Muscle layer of duodenum (tissue), 2 donors: ENCODE measurements at regions not wholly inside any gene's neighbourhood (a gene's known extent, or its start where the extent isn't known, plus 50 kb on each side); places are given as distances from the start of the nearest gene placed in this dataset.

Experiments
- H3K27ac ChIP-seq: one replicate; pipeline ENCODE4 v1.7.0; 2013; ENCODE audit warnings: mild to moderate bottlenecking, low read length
- H3K27me3 ChIP-seq: one replicate; pipeline ENCODE4 v1.7.0; 2013; ENCODE audit warnings: low read depth, mild to moderate bottlenecking, control low read depth, low read length
- H3K36me3 ChIP-seq, 2 donors: one replicate each; pipeline ENCODE4 v1.7.0; 2013; ENCODE audit warnings: low read length in 2 of 2, control low read depth in 1 of 2, mild to moderate bottlenecking in 1 of 2; ENCODE audit not compliant: insufficient read depth in 2 of 2, control insufficient read depth in 1 of 2
- H3K4me1 ChIP-seq, 2 donors: one replicate each; pipeline ENCODE4 v1.7.0; 2013; ENCODE audit warnings: low read length in 2 of 2, mild to moderate bottlenecking in 2 of 2, control low read depth in 1 of 2, moderate library complexity in 1 of 2; ENCODE audit not compliant: insufficient read depth in 2 of 2, control insufficient read depth in 1 of 2
- H3K4me3 ChIP-seq, 2 donors: one replicate each; pipeline ENCODE4 v1.7.0; 2013; ENCODE audit warnings: low read length in 2 of 2, low read depth in 1 of 2, mild to moderate bottlenecking in 1 of 2
- H3K9me3 ChIP-seq, 2 donors: one replicate each; pipeline ENCODE4 v1.7.0; 2013; ENCODE audit warnings: low read length in 2 of 2, control low read depth in 1 of 2, mild to moderate bottlenecking in 1 of 2; ENCODE audit not compliant: control insufficient read depth in 1 of 2
- donor health status: healthy.

- H3K4me1 ChIP-seq: no peaks in the 10 kb centered on the region
- H3K4me3 ChIP-seq: no peak overlapping the region
- no peaks in the 10 kb centered on the region for H3K9me3 ChIP-seq
- H3K27me3 ChIP-seq: no peaks in the 10 kb centered on the region
- H3K27ac ChIP-seq: no peak overlapping the region
- no peaks in the 10 kb centered on the region for H3K36me3 ChIP-seq
Measured at GRCh38 chr2:153228904-153229303, 249.7 kb downstream of the RPRM start.

GRCh38 chr2:153227981-153228380 lies 250.6 kb downstream of the RPRM start:
- H3K4me3 ChIP-seq: no peak overlapping the region
- H3K27me3 ChIP-seq: no peaks in the 10 kb centered on the region
- no peaks in the 10 kb centered on the region for H3K4me1 ChIP-seq
- H3K27ac ChIP-seq: no peak overlapping the region
- no peaks in the 10 kb centered on the region for H3K9me3 ChIP-seq
- no peaks in the 10 kb centered on the region for H3K36me3 ChIP-seq

GRCh38 chr2:153222231-153223165 lies 256.1 kb downstream of the RPRM start:
- Histone ChIP-seq H3K4me3 (no peak overlapping the region), H3K36me3 (no peaks in the 10 kb centered on the region), H3K27ac (no peak overlapping the region), H3K9me3 (no peaks in the 10 kb centered on the region), H3K4me1 (no peaks in the 10 kb centered on the region), H3K27me3 (no peaks in the 10 kb centered on the region)

GRCh38 chr2:153221506-153221905 lies 257.1 kb downstream of the RPRM start:
- no peak overlapping the region for H3K4me3 ChIP-seq
- no peaks in the 10 kb centered on the region for H3K27me3 ChIP-seq
- H3K27ac ChIP-seq: no peak overlapping the region
- H3K4me1 ChIP-seq: no peaks in the 10 kb centered on the region
- no peaks in the 10 kb centered on the region for H3K36me3 ChIP-seq
- no peaks in the 10 kb centered on the region for H3K9me3 ChIP-seq

GRCh38 chr2:153221087-153221486 lies 257.5 kb downstream of the RPRM start:
- Histone ChIP-seq H3K4me3 (no peak overlapping the region), H3K9me3 (no peaks in the 10 kb centered on the region), H3K27ac (no peak overlapping the region), H3K27me3 (no peaks in the 10 kb centered on the region), H3K4me1 (no peaks in the 10 kb centered on the region), H3K36me3 (no peaks in the 10 kb centered on the region)

- H3K36me3 ChIP-seq: no peaks in the 10 kb centered on the region
- H3K27ac ChIP-seq: no peak overlapping the region
- H3K27me3 ChIP-seq: no peaks in the 10 kb centered on the region
- no peaks in the 10 kb centered on the region for H3K9me3 ChIP-seq
- no peak overlapping the region for H3K4me3 ChIP-seq
- no peaks in the 10 kb centered on the region for H3K4me1 ChIP-seq
Measured at GRCh38 chr2:153218851-153219250, 259.7 kb downstream of the RPRM start.

- Histone ChIP-seq H3K27me3 (no peaks in the 10 kb centered on the region), H3K27ac (no peak overlapping the region), H3K9me3 (no peaks in the 10 kb centered on the region), H3K4me1 (no peaks in the 10 kb centered on the region), H3K4me3 (no peak overlapping the region), H3K36me3 (no peaks in the 10 kb centered on the region)
Measured at GRCh38 chr2:153214337-153214736, 264.2 kb downstream of the RPRM start.

GRCh38 chr2:153213022-153213421 lies 265.5 kb downstream of the RPRM start:
- Histone ChIP-seq H3K4me1 (no peaks in the 10 kb centered on the region), H3K27me3 (no peaks in the 10 kb centered on the region), H3K9me3 (no peaks in the 10 kb centered on the region), H3K36me3 (no peaks in the 10 kb centered on the region), H3K4me3 (no peak overlapping the region), H3K27ac (no peak overlapping the region)

GRCh38 chr2:153197402-153198386 lies 280.9 kb downstream of the RPRM start:
- Histone ChIP-seq H3K4me1 (no peaks in the 10 kb centered on the region), H3K27me3 (no peaks in the 10 kb centered on the region), H3K36me3 (no peaks in the 10 kb centered on the region), H3K9me3 (peaks cover 0 to 4% of the 10 kb centered on the region in 2 donors), H3K4me3 (no peak overlapping the region), H3K27ac (no peak overlapping the region)

- no peak overlapping the region for H3K27ac ChIP-seq
- H3K4me1 ChIP-seq: no peaks in the 10 kb centered on the region
- H3K4me3 ChIP-seq: no peak overlapping the region
- H3K9me3 ChIP-seq: peaks cover 0 to 4% of the 10 kb centered on the region in 2 donors
- H3K36me3 ChIP-seq: no peaks in the 10 kb centered on the region
- no peaks in the 10 kb centered on the region for H3K27me3 ChIP-seq
Measured at GRCh38 chr2:153196378-153197058, 282.0 kb downstream of the RPRM start.

- H3K9me3 ChIP-seq: peaks cover 0 to 4% of the 10 kb centered on the region in 2 donors
- no peaks in the 10 kb centered on the region for H3K4me1 ChIP-seq
- no peaks in the 10 kb centered on the region for H3K36me3 ChIP-seq
- no peak overlapping the region for H3K4me3 ChIP-seq
- no peaks in the 10 kb centered on the region for H3K27me3 ChIP-seq
- no peak overlapping the region for H3K27ac ChIP-seq
Measured at GRCh38 chr2:153195342-153195741, 283.2 kb downstream of the RPRM start.
